Activated CD4-positive, CD25-positive, alpha-beta regulatory T cell (primary cell): ENCODE measurements at regions not wholly inside any gene's neighbourhood (a gene's known extent, or its start where the extent isn't known, plus 50 kb on each side); places are given as distances from the start of the nearest gene placed in this dataset.

Source experiments
- DNase-seq, 4 experiments: peaks; one replicate each; lab custom pipeline; 2025; lab: John Stamatoyannopoulos, UW

DNA sequence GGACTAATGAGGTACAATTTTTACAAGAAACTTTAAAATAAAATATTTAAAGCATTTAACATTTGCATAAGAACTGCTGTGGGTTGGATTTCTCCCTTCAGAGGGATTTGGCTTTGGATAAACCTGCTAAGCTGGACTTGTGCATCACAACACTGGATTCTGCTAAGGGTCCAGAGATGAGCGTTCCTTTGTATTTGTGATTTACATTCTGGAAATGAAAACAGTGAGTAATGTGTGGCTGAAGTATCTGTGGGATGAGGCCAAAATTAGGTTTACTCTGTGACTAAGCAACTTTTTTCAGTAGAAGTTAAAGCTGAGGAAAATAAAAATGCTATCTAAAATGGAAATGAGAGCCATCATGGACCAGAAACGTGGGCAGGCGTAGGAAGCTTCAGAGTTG lies 494.3 kb downstream of the EPM2A start:
- no peak for DNase-seq

DNA sequence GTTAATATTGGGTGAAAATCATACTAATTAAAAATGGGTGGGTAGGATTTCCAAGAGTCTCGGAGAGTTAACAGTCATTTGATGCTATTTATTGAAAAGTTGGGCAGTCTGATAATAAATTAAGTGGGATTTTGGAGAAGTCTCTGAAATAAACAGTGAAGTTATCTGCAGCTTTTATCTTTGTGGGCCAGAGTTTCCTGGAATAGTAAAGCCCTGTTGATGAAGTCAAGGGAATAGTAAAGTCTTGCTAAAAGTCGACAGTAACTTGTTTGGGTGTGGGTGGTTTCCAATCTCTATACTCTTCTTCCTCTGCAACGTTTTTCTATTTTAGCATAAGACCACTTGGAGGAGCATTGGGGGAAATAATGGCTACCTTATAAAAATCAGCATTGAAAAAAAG lies 493.6 kb downstream of the EPM2A start:
- DNase-seq: no peak

DNA sequence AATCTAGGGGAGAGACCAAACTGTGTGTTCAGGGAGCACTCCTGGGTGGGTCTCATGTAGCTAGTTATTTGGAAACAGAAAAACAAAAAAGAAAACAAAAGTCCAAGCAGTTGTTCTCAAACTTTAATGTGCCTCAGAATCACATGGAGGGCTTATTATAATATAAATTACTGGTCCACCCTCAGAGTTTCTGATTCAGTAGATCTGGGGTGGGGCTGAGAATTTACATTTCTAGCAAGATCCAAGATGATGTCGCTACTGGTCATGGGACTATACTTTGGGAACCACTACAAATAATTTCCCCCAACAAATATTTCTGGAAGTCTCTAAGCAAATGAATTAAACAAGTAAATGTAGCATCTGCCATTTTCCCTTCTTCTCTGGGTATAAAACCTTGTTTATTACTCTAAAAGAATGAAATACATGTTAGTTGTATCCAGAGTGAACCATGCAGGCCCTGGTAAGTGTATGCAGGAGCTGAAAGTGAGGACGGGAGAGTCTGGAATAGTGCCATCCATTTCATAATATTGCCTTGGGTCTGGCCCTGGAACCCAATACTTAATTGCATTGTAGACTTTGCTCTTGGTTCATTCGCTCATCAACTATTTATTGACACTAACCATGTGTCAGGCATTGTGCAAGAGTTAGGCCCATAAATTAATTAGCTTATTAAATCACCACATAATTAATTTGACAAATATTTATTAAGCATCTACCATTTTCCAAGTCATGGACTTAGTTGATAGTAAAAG lies 490.8 kb downstream of the EPM2A start:
- DNase-seq: no peak

DNA sequence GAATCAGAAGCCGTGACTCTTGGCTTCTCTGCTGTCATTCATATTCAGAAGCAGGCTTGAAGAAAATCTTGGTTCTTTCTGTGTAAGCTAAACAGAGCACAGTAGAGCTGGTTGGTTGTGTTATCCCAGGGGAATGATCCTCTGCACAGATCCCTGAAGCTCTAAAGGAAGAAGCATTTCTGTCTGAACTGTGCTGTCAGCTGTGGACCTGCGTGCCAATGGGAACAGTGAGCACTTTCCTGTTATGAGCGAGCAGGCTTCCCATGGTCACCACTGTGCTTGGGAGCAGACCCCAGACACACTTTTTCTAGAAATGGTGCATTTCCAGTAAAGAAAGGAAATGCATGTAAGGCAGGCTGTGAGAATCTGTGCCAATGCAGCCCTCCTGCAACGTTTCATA lies 490.2 kb downstream of the EPM2A start:
- no peak for DNase-seq

DNA sequence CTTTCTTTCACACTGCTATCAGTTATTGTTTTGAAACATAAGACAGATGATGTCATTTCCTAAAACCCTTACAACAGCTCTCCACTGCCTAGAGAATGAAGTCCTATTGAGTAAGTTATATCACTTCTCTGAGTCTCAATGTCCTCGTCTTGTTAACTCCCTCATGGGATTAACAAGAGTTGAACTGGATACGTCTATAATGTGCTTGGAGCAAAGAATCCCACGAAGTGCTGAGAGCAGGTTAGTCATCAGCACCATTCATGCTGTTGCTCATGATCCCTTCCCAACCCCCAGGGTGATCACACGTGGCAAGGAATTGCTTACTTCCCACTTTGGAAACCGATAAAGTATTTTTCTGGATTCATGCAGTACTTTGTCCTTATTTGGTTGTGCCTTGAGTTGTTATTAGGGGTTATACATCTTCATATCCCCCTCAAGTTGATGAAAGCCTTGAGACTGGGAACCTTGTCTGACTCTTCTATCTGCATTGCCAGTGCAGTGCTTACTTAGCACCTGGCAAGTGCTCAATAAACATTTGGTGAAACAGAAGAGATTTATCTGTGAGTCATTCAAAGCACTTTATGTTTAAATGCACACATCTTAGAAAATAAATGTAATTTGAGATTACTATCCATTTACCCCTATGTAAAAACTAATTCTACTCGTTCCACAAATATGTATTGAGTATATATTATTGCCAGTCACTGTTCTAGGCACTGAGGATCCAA lies 487.5 kb downstream of the EPM2A start:
- DNase-seq: no peak

DNA sequence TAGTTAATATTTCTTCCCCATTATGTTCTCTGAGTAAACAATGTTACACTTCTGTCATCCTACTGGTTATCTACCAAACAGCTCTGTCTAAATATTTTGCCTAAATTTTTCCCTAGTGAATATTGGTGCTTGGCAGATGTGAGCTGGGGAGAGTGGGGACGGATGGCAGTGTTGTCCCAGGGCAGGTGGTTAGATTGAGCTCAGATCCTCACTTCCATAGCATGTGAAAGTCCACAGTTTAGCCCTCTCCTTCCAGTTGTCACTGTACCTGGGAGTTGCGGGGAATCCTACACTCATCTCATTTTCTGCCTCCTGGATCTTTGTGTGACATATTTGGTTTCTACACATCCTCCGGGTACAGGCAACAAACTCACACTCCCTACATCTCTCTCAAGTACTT lies 484.9 kb downstream of the EPM2A start:
- no peak for DNase-seq

DNA sequence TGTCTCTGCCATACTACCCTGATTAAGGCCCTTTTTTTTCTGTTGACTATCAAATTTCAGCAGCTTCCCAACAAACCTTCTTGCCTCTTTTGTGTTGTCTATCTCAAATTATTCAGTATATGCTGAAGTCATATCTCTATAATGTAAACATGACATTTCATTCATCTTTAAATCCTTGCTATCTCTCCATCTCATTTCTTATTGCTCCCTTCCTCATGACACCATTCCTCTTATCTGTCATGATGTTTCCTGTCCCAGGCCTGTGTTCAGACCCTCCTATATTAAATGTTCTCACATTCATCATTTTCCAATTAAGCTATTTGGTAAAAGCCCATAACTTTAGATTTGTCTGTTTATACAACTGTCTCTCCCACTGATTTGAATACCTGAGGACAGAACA lies 482.6 kb downstream of the EPM2A start:
- DNase-seq: no peak

DNA sequence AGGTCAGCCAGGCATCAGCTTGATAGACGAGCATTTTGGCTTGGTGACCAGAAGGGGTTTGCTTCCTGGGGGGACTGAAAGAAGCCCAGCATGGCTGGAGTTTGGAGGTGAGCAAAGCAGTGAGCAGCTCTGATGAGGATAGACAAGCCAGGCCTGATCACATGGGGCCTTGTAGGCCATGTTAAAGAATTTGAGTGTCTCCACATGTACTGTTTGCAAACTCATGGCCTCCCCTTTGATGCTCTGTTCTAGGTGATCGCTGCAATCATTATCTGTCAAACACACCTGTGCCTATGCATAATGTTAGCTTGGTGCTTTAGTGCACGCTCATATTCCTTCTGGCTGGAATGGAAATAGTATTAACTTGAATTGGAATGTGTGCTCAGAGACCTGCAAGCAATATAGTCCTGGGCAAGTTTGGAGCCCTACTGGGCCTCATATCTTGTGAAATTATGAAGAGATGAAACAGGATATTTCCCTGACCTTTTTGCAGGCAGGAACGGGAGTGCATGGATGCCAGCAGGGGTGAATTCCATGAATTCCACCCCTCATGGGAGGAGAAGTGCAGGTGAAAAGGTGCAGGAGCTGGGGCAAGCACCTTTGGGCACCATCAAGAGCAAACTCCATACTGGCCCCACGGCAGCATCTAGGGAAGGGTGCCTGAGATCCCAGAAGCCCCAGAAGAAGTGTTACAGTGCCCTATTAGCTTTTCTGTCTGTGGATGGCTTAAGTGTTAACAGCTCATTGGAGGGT lies 480.5 kb downstream of the EPM2A start:
- DNase-seq: no peak

DNA sequence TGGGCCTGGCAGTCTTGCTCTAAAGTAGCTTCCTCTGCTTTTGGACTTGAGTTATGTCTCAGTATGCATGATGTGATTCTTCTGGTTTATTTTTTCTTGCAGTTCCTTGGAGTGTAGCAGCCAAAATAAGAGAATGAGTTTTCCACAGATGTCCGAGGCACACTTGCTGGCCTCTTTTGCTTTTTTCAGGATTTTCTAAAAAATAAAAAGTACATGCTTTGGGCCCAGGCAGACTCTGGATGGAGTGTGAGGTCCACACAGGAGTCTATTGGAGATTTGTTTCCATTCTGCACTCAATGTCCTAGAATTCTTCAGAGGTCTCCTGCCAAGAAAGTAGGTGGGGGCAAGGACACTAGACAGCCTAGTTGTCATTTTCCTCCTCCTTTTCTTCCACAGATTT lies 477.6 kb downstream of the EPM2A start:
- no peak for DNase-seq

DNA sequence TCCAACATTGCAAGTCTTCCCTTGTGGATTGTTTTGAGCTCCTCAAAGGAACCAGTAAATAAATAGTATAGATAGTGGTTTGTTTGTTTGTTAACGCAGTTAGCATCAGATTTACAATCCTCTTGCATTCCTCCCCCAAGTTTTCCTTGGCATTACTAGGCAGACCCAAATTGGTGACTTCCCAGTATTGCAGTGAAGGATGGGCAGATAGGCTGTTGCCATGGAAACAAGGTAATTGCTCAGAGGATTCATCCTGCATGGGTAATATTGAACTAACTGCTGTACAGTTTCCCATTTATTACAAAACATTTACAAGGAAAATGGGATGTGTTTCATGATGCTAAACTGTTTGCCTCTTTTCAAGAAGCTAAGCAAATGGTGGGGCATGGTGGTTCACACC lies 477.2 kb downstream of the EPM2A start:
- DNase-seq: no peak

DNA sequence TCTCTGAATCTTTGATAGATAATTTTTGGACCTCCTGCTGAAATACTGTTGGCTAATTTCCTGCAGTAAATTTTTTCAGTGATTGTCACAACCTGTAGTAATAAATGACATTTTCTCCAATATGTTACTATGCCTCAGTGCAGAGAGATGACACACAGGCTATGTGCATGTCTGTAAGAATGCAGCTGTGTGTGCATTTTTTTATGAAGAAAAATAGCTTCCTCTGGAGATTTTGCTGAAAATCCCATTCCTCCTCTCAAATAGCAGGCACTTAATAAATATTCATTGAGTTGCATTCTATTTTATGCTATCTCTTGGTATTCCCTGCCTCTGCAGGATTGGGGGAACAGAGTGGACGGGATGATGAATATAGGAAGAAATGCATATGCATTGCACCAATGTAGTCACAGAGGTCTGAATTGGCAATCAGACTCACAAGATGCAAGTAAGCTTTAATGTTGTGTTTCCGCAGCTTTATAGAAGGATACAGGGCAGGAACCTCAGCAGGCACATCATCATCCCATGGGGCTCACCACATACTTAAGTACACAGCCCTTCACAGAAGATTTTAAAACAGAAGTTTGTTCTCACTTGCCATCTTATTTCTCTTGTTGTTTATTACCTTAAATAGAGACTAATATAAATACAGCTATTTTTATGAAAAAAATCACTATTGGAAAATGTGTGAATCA lies 474.7 kb downstream of the EPM2A start:
- DNase-seq: no peak

DNA sequence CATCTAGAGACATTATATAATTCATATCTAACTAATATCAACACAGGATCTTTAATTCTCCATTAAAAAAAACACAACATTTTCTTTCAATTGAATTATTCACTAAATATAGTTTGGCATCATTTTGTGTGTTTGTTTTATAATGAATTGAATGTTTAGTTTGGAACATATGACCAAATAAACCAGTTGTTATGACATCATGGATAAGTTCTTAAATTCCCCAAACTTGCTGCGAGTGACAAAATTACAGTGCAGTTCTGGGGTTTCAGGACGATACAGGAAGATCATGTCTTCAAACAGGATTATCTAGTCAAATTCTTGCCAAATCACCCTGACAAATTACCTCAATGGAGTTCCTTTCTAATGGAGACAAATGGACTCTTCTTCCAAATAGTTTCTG lies 473.6 kb downstream of the EPM2A start:
- DNase-seq: no peak

DNA sequence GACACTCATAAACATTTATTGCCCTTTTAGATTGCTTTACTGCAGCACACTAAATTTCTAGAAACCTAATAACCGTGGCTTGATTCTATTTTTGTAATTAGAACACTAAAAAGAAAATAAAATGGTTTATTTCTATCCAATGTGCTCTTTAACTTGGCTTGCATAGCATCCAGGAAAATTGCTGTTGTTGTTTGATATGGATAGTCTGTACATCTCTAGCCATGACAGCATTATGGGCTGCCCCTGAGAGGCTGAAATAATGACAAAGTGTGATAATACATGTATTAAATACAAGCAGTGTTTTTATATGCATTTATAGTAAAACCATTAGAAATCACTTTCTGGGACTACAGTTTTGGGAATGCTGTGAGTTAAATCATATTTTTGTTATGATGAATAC lies 472.5 kb downstream of the EPM2A start:
- no peak for DNase-seq

DNA sequence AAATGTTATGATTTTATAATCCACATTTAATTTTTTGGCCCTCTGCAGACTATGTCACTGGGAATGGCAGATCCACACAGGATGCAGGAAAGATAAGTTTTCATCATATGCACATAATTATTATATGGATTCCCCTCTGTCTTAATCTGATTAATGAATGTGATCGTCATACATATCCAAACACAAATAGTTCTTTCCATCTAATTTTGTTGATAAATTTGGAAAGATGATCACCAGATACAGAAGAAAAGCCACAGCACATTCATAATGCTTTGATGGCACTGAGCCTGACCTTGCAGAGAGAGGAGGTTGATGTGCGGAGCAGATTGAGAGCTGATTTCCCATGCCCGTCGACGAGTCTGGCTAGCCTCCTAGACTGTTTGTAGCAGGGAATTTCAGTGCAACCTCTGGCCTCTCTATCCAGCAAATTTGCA lies 471.5 kb downstream of the EPM2A start:
- no peak for DNase-seq

DNA sequence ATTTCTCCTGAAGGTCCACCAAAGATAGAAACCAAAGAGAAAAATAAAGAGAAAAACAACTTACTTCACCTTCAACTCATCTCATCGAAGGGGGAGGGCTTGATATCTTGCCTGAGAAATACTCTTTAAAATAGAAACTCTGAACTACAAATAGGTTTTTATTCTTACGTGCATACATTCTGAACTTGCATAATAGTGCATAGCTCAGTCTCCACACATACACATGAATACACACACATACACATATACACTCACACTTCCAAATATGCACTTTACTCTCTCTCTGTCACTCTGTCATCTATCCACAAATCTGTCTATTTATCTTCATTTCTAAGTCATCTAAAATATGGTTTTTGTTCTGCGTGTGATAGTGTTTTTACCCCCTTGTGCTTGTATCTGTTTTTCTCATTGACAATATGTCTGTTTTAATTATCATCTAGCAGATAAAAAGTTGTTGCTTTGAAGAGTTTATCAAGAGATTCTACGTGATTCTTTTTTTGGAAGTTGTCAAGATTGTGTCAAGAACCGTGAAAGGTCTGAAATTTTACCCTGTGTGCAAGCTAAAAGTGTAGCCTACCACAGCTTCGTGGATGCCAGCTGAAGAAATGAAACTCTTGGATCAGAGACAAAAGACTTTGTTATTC lies 468.8 kb downstream of the EPM2A start:
- DNase-seq: no peak

DNA sequence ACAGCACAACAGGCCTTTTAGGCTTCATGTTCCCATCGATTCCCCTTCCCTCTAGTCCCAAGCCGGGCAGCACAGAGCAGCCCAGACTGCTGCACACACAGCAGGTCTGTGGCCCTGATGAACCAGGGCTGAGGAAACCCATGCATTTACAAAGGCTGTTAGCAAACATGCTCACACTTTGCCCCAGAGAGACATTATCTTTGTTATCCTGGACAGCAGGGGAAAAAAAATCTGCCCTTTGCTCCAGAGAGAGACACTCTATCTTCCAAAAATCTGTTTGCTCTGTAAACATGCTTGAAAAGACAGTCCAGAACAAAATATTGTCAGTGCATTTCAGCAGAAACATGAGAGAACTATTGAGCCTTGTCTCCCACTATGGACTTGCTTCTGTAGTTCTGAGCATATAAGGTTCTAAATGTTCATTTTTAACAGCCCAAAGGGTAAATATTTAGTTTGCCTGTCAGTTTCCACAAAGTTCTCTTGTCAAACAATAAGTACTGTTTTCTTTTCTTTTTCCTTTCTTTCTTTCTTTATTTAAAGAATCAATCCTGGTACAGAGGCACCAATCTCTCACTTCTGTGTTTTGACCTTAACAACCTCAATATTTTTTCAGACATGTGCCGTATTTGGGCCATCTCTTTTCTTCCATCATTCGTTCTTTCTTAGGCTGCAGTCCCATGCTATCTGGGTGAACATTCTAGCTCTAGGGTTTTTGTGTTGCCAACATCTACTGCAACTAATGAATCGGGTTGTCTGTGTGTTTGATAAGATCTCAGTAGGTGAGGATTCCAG lies 468.0 kb downstream of the EPM2A start:
- DNase-seq: no peak

DNA sequence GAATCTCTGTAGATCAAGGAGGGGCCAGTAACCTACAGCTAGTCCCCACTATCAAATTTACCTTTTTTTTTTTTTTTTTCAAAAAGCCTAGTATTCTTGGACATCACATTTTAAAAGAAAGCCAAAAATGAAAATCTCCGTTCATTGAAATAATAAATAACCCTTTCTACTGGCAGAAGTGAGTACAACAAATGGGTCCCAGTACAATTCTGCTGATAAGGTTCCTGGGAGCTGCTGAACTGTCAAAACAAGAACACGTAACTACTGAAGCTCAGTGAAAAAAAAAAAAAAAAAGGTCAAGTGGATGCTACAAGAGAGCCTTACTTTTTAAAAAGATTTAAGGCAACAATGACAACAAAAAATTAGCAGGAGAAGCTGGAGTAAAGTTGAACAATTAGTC lies 464.9 kb downstream of the EPM2A start:
- DNase-seq: no peak

DNA sequence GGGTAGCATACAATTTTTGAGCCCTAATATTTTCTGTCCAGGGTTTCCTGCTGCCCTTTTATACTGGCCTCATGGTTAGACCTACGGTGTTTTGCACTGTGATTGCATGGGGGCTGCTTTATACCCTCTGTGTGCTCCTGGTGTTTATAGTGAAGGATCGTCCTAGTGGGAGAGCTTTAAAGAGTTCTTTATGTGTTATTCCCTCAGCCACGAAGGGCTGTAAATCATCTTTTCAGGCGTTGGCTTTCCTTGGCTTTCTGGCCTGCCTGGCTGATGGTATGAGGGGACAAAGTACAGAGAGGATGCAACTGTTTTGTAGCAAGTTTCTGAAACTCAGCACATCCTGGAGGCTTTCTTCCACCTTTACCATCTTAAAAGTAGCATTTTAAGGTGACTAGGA lies 464.3 kb downstream of the EPM2A start:
- no peak for DNase-seq

DNA sequence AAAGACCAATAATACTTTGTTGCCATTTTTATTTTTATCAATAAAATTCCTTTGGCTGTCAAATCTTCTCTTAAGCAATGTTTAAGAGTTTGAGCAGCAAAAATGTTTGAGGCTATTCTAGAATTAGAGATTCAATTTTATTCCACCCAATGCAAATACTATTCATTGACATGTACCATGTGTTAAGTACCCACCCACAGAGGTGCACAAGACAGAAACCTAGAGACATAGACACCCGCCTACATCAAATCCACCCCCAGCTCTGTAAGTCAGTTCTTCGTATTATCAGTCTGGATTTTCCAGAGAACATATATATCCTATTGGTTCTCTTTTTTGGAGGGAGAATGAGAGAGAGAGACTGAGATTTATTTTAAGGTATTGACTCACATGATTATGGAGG lies 463.7 kb downstream of the EPM2A start:
- no peak for DNase-seq

DNA sequence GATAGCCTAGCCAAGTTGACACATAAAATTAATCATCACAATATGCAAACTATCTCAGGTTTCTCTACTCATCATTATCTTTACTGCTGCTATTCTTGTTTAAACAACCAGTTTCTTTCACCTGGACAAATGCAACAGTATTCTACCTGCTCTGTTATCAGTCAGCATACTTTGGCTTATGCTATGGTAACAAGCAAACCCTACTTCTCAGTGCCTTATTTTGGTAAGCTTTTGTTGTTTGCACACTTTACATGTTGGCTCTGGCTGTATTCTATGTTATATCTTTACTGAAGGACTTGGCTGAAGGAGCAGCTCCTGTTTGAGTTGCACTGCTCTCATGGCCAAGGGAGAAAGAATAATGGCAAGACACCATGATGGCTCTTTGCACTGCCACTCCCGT lies 463.1 kb downstream of the EPM2A start:
- no peak for DNase-seq

DNA sequence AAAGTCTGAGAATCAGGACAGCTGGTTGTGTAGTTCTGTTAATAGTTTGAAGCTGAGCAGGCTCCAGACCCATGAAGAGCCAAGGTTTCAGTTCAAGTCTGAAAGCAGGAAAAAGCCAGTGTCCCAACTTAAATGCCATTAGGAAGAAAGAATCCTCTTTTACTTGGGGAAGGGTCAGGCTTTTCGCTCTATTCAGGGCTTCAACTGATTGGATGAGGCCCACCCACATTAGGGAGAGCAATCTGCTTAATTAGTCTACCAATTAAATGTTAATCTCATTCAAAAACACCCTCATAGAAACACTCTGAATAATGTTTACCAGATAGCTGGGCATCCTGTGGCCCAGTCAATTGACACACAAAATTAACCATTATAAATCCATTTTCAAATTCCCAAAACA lies 462.2 kb downstream of the EPM2A start:
- DNase-seq: no peak
